ENCODE measurements at regions not wholly inside any gene's neighbourhood (a gene's known extent, or its start where the extent isn't known, plus 50 kb on each side); places are given as distances from the start of the nearest gene placed in this dataset.
"Not testable (repeated sequence)": the region's sequence is repeated elsewhere in the genome, so short reads cannot be mapped to it uniquely, and the experiment has no call there.

- 94 to 97% methylated on average over 1 of the region's 1 CpG for WGBS, 2 donors
- no peak for DNase-seq
- no peaks in the 10 kb centered on the region for H3K4me1 ChIP-seq (ENCODE audit: control insufficient read depth in 1 of 2, insufficient read depth in 2 of 2, low read length in 2 of 2)
- H3K27me3 ChIP-seq (ENCODE audit: control insufficient read depth in 1 of 2, insufficient read depth in 2 of 2, low read length in 1 of 2) = no peaks in the 10 kb centered on the region
- no peak overlapping the region for H3K27ac ChIP-seq (ENCODE audit: low read depth in 1 of 2, low read length in 2 of 2)
- ATAC-seq (ENCODE audit: low FRiP score) = no peak
- no peaks in the 10 kb centered on the region for H3K36me3 ChIP-seq (ENCODE audit: control insufficient read depth in 1 of 2, insufficient read depth in 2 of 2, low read length in 1 of 2)
- H3K9me3 ChIP-seq (ENCODE audit: control insufficient read depth, low read length) = peaks cover 2% of the 10 kb centered on the region
- intact Hi-C loops (cut with DNase I) = no loop called here
- no peak overlapping the region for H3K4me3 ChIP-seq (ENCODE audit: low read length in 2 of 2)
Observed at GRCh38 chr5:63118221-63118620, 539.6 kb downstream of the LRRC70 start.

GRCh38 chr5:63111891-63112290, 533.3 kb downstream of the LRRC70 start:
- H3K4me3 ChIP-seq (ENCODE audit: low read length in 2 of 2) = no peak overlapping the region
- H3K36me3 ChIP-seq (ENCODE audit: control insufficient read depth in 1 of 2, insufficient read depth in 2 of 2, low read length in 1 of 2) = no peaks in the 10 kb centered on the region
- peaks cover 2% of the 10 kb centered on the region for H3K9me3 ChIP-seq (ENCODE audit: control insufficient read depth, low read length)
- H3K27me3 ChIP-seq (ENCODE audit: control insufficient read depth in 1 of 2, insufficient read depth in 2 of 2, low read length in 1 of 2) = no peaks in the 10 kb centered on the region
- intact Hi-C loops (cut with DNase I) = no loop called here
- ATAC-seq (ENCODE audit: low FRiP score) (no peak), DNase-seq (no peak)
- H3K4me1 ChIP-seq (ENCODE audit: control insufficient read depth in 1 of 2, insufficient read depth in 2 of 2, low read length in 2 of 2) = no peaks in the 10 kb centered on the region
- H3K27ac ChIP-seq (ENCODE audit: low read depth in 1 of 2, low read length in 2 of 2) = no peak overlapping the region

- no peaks in the 10 kb centered on the region for H3K27me3 ChIP-seq (ENCODE audit: control insufficient read depth in 1 of 2, insufficient read depth in 2 of 2, low read length in 1 of 2)
- H3K9me3 ChIP-seq (ENCODE audit: control insufficient read depth, low read length) = no peaks in the 10 kb centered on the region
- intact Hi-C loops (cut with DNase I) = no loop called here
- DNase-seq (no peak), ATAC-seq (ENCODE audit: low FRiP score) (no peak)
- no peak overlapping the region for H3K27ac ChIP-seq (ENCODE audit: low read depth in 1 of 2, low read length in 2 of 2)
- H3K4me1 ChIP-seq (ENCODE audit: control insufficient read depth in 1 of 2, insufficient read depth in 2 of 2, low read length in 2 of 2) = no peaks in the 10 kb centered on the region
- no peaks in the 10 kb centered on the region for H3K36me3 ChIP-seq (ENCODE audit: control insufficient read depth in 1 of 2, insufficient read depth in 2 of 2, low read length in 1 of 2)
- 10 to 24% methylated on average over 1 of the region's 1 CpG for WGBS, 2 donors
- no peak overlapping the region for H3K4me3 ChIP-seq (ENCODE audit: low read length in 2 of 2)
Observed at GRCh38 chr5:63101870-63102269, 523.3 kb downstream of the LRRC70 start.

GRCh38 chr5:63097286-63097685, 518.7 kb downstream of the LRRC70 start:
- WGBS, 2 donors = 96 to 100% methylated on average over 1 of the region's 1 CpG
- ATAC-seq (ENCODE audit: low FRiP score) (no peak), DNase-seq (no peak)
- Histone ChIP-seq H3K4me3 (ENCODE audit: low read length in 2 of 2) (no peak overlapping the region), H3K9me3 (ENCODE audit: control insufficient read depth, low read length) (no peaks in the 10 kb centered on the region), H3K4me1 (ENCODE audit: control insufficient read depth in 1 of 2, insufficient read depth in 2 of 2, low read length in 2 of 2) (no peaks in the 10 kb centered on the region), H3K27me3 (ENCODE audit: control insufficient read depth in 1 of 2, insufficient read depth in 2 of 2, low read length in 1 of 2) (no peaks in the 10 kb centered on the region), H3K36me3 (ENCODE audit: control insufficient read depth in 1 of 2, insufficient read depth in 2 of 2, low read length in 1 of 2) (no peaks in the 10 kb centered on the region), H3K27ac (ENCODE audit: low read depth in 1 of 2, low read length in 2 of 2) (no peak overlapping the region)
- intact Hi-C loops (cut with DNase I) = no loop called here

GRCh38 chr5:63094730-63095129, 516.1 kb downstream of the LRRC70 start:
- WGBS, 2 donors = 87 to 88% methylated on average over 6 of the region's 6 CpGs
- Histone ChIP-seq H3K36me3 (ENCODE audit: control insufficient read depth in 1 of 2, insufficient read depth in 2 of 2, low read length in 1 of 2) (no peaks in the 10 kb centered on the region), H3K9me3 (ENCODE audit: control insufficient read depth, low read length) (peaks cover 3% of the 10 kb centered on the region), H3K4me3 (ENCODE audit: low read length in 2 of 2) (no peak overlapping the region), H3K27ac (ENCODE audit: low read depth in 1 of 2, low read length in 2 of 2) (no peak overlapping the region), H3K4me1 (ENCODE audit: control insufficient read depth in 1 of 2, insufficient read depth in 2 of 2, low read length in 2 of 2) (no peaks in the 10 kb centered on the region), H3K27me3 (ENCODE audit: control insufficient read depth in 1 of 2, insufficient read depth in 2 of 2, low read length in 1 of 2) (no peaks in the 10 kb centered on the region)
- DNase-seq = no peak
- intact Hi-C loops (cut with DNase I) = no loop called here
- no peak for ATAC-seq (ENCODE audit: low FRiP score)

GRCh38 chr5:63089147-63089546, 510.5 kb downstream of the LRRC70 start:
- no peak for ATAC-seq (ENCODE audit: low FRiP score)
- intact Hi-C loops (cut with DNase I) = no loop called here
- 75 to 92% methylated on average over 1 of the region's 1 CpG for WGBS, 2 donors

GRCh38 chr5:63085561-63085960, 506.9 kb downstream of the LRRC70 start:
- no peaks in the 10 kb centered on the region for H3K27me3 ChIP-seq (ENCODE audit: control insufficient read depth in 1 of 2, insufficient read depth in 2 of 2, low read length in 1 of 2)
- peaks cover 3% of the 10 kb centered on the region for H3K9me3 ChIP-seq (ENCODE audit: control insufficient read depth, low read length)
- H3K4me1 ChIP-seq (ENCODE audit: control insufficient read depth in 1 of 2, insufficient read depth in 2 of 2, low read length in 2 of 2) = no peaks in the 10 kb centered on the region
- no peak overlapping the region for H3K27ac ChIP-seq (ENCODE audit: low read depth in 1 of 2, low read length in 2 of 2)
- no peaks in the 10 kb centered on the region for H3K36me3 ChIP-seq (ENCODE audit: control insufficient read depth in 1 of 2, insufficient read depth in 2 of 2, low read length in 1 of 2)
- H3K4me3 ChIP-seq (ENCODE audit: low read length in 2 of 2) = no peak overlapping the region
- WGBS, 2 donors = 49 to 59% methylated on average over 2 of the region's 2 CpGs
- ATAC-seq (ENCODE audit: low FRiP score) (no peak), DNase-seq (no peak)
- intact Hi-C loops (cut with DNase I) = no loop called here

More at GRCh38 chr5:63089147-63089546, 510.5 kb downstream of the LRRC70 start:
- Histone ChIP-seq H3K9me3 (ENCODE audit: control insufficient read depth, low read length) (peaks cover 3% of the 10 kb centered on the region), H3K4me1 (ENCODE audit: control insufficient read depth in 1 of 2, insufficient read depth in 2 of 2, low read length in 2 of 2) (no peaks in the 10 kb centered on the region), H3K27me3 (ENCODE audit: control insufficient read depth in 1 of 2, insufficient read depth in 2 of 2, low read length in 1 of 2) (no peaks in the 10 kb centered on the region), H3K4me3 (ENCODE audit: low read length in 2 of 2) (no peak overlapping the region), H3K27ac (ENCODE audit: low read depth in 1 of 2, low read length in 2 of 2) (no peak overlapping the region), H3K36me3 (ENCODE audit: control insufficient read depth in 1 of 2, insufficient read depth in 2 of 2, low read length in 1 of 2) (no peaks in the 10 kb centered on the region)
- DNase-seq = no peak

- not testable (repeated sequence) for H3K27me3 ChIP-seq (ENCODE audit: control insufficient read depth in 1 of 2, insufficient read depth in 2 of 2, low read length in 1 of 2)
- 93 to 95% methylated on average over 17 to 22 of the region's 22 CpGs for WGBS, 2 donors
Observed at GRCh38 chr5:63083689-63084088, 505.1 kb downstream of the LRRC70 start.

GRCh38 chr5:63081402-63081801, 502.8 kb downstream of the LRRC70 start:
- intact Hi-C loops (cut with DNase I) = no loop called here

More at GRCh38 chr5:63083689-63084088, 505.1 kb downstream of the LRRC70 start:
- H3K4me1 ChIP-seq (ENCODE audit: control insufficient read depth in 1 of 2, insufficient read depth in 2 of 2, low read length in 2 of 2); H3K4me3 ChIP-seq (ENCODE audit: low read length in 2 of 2); intact Hi-C loops (cut with DNase I); H3K27ac ChIP-seq (ENCODE audit: low read depth in 1 of 2, low read length in 2 of 2); H3K36me3 ChIP-seq (ENCODE audit: control insufficient read depth in 1 of 2, insufficient read depth in 2 of 2, low read length in 1 of 2); DNase-seq; ATAC-seq (ENCODE audit: low FRiP score); H3K9me3 ChIP-seq (ENCODE audit: control insufficient read depth, low read length): not testable (repeated sequence)

More at GRCh38 chr5:63081402-63081801, 502.8 kb downstream of the LRRC70 start:
- no peaks in the 10 kb centered on the region for H3K9me3 ChIP-seq (ENCODE audit: control insufficient read depth, low read length)
- ATAC-seq (ENCODE audit: low FRiP score) = no peak
- H3K4me3 ChIP-seq (ENCODE audit: low read length in 2 of 2) = no peak overlapping the region
- no peaks in the 10 kb centered on the region for H3K36me3 ChIP-seq (ENCODE audit: control insufficient read depth in 1 of 2, insufficient read depth in 2 of 2, low read length in 1 of 2)
- H3K27ac ChIP-seq (ENCODE audit: low read depth in 1 of 2, low read length in 2 of 2) = no peak overlapping the region
- no peaks in the 10 kb centered on the region for H3K27me3 ChIP-seq (ENCODE audit: control insufficient read depth in 1 of 2, insufficient read depth in 2 of 2, low read length in 1 of 2)
- no peak for DNase-seq
- H3K4me1 ChIP-seq (ENCODE audit: control insufficient read depth in 1 of 2, insufficient read depth in 2 of 2, low read length in 2 of 2) = no peaks in the 10 kb centered on the region

All from aorta (tissue), 5 donors.